B cell (primary cell): ENCODE measurements at regions not wholly inside any gene's neighbourhood (a gene's known extent, or its start where the extent isn't known, plus 50 kb on each side); places are given as distances from the start of the nearest gene placed in this dataset.

Source experiments
- ATAC-seq: fragments of 200-7000 bp; cut with Tn5 transposase; one replicate; pipeline ENCODE4 v1.10.0; 2021; ENCODE audit warnings: low read depth, mild to moderate bottlenecking, moderate number of reproducible peaks, moderate library complexity
- CTCF ChIA-PET: fragments of 350-600 bp; sonication (Branson Sonifier 250); formaldehyde crosslinking; loops from one replicate; lab custom pipeline; 2021; ENCODE audit warnings: antibody characterized with exemption, inconsistent platforms; lab: Charles Lee
- POLR2A ChIA-PET: fragments of 350-600 bp; sonication (Branson Sonifier 250); formaldehyde crosslinking; loops from one replicate; lab custom pipeline; 2021; ENCODE audit warnings: antibody characterized with exemption; lab: Charles Lee
- DNase-seq: peaks from one replicate; pipeline ENCODE4 v3.0.0; 2013
- H2AFZ ChIP-seq: 2 replicates; pipeline ENCODE4 v1.6.1; 2012; ENCODE audit warnings: mild to moderate bottlenecking, low read depth, low read length; ENCODE audit not compliant: insufficient read depth, poor library complexity, severe bottlenecking
- H3K27ac ChIP-seq, 2 donors: 1 replicate in 1 of 2; 2 replicates in 1 of 2; pipeline ENCODE4 v1.5.1; 2012 to 2013; ENCODE audit warnings: low read length in 2 of 2, mild to moderate bottlenecking in 2 of 2, moderate library complexity in 1 of 2
- H3K27me3 ChIP-seq, 4 experiments: fragments of 200-600 bp in 1 of 4; sonication (generic) in 1 of 4; replicated peaks in 1 of 4; 1 replicate in 2 of 4; 2 replicates in 2 of 4; pipeline versions ENCODE4 v1.6.1 to v1.7.0; 2013 to 2016; ENCODE audit warnings: low read length in 3 of 4, mild to moderate bottlenecking in 2 of 4, mixed read lengths in 1 of 4, moderate library complexity in 1 of 4; ENCODE audit not compliant: insufficient read depth in 4 of 4, control insufficient read depth in 3 of 4; ENCODE audit errors: control extremely low read depth in 1 of 4
- H3K36me3 ChIP-seq, 2 experiments: replicated peaks in 1 of 2; 1 replicate in 1 of 2; 2 replicates in 1 of 2; pipeline versions ENCODE4 v1.6.1 to v1.7.1; 2013; ENCODE audit warnings: low read length in 1 of 2; ENCODE audit not compliant: insufficient read depth in 2 of 2, control insufficient read depth in 1 of 2; ENCODE audit errors: control extremely low read depth in 1 of 2, extremely low read depth in 1 of 2
- H3K4me1 ChIP-seq, 2 donors: fragments of 200-600 bp in 1 of 2; sonication (generic) in 1 of 2; 1 replicate in 1 of 2; 2 replicates in 1 of 2; pipeline versions ENCODE4 v1.5.1 to v1.6.1; 2013 to 2017; ENCODE audit warnings: low read length in 2 of 2; ENCODE audit not compliant: control insufficient read depth in 2 of 2, insufficient read depth in 2 of 2
- H3K4me2 ChIP-seq: replicated peaks from 2 replicates; pipeline ENCODE3; 2012; ENCODE audit warnings: mild to moderate bottlenecking, low read depth, low read length; ENCODE audit not compliant: poor library complexity, severe bottlenecking
- H3K4me3 ChIP-seq, 5 experiments: fragments of 200-600 bp in 1 of 5; sonication (generic) in 1 of 5; 1 replicate in 3 of 5; 2 replicates in 2 of 5; pipeline versions ENCODE4 v1.5.1 to v1.7.0; 2011 to 2016; ENCODE audit warnings: low read length in 4 of 5, mild to moderate bottlenecking in 4 of 5, low read depth in 2 of 5, control low read depth in 1 of 5, moderate library complexity in 1 of 5; ENCODE audit not compliant: insufficient read depth in 1 of 5; ENCODE audit errors: control extremely low read depth in 1 of 5, extremely low read depth in 1 of 5
- H3K79me2 ChIP-seq: fragments of 200-600 bp; sonication (generic); one replicate; pipeline ENCODE4 v1.6.0; 2016; ENCODE audit warnings: low read length; ENCODE audit not compliant: control insufficient read depth, insufficient read depth
- H3K9ac ChIP-seq: fragments of 200-600 bp; sonication (generic); 2 replicates; pipeline ENCODE4 v1.6.1; 2017; ENCODE audit warnings: mild to moderate bottlenecking, low read length, moderate library complexity
- H3K9me3 ChIP-seq, 3 donors: one replicate each; pipeline versions ENCODE4 v1.6.1 to v1.7.1; 2013; ENCODE audit warnings: low read length in 2 of 3; ENCODE audit not compliant: control insufficient read depth in 2 of 3, insufficient read depth in 1 of 3; ENCODE audit errors: control extremely low read depth in 1 of 3
- H4K20me1 ChIP-seq: 2 replicates; pipeline ENCODE4 v1.6.0; 2012; ENCODE audit warnings: mild to moderate bottlenecking, low read length; ENCODE audit not compliant: insufficient read depth, control insufficient read depth, poor library complexity, severe bottlenecking
- H3K27ac Mint-ChIP-seq: one replicate; pipeline ENCODE4 v1.8.0; 2021; ENCODE audit warnings: mixed read lengths
- H3K27me3 Mint-ChIP-seq: one replicate; pipeline ENCODE4 v1.8.0; 2021; ENCODE audit warnings: mixed read lengths
- H3K4me1 Mint-ChIP-seq: one replicate; pipeline ENCODE4 v1.8.0; 2021; ENCODE audit warnings: mixed read lengths
- H3K4me3 Mint-ChIP-seq: one replicate; pipeline ENCODE4 v1.8.0; 2021; ENCODE audit warnings: mixed read lengths
- H3K9me3 Mint-ChIP-seq: one replicate; pipeline ENCODE4 v1.8.0; 2022; ENCODE audit warnings: mixed read lengths; ENCODE audit not compliant: insufficient read depth
- EZH2 ChIP-seq: IDR thresholded peaks from 2 replicates; pipeline ENCODE4 v1.6.1; 2012; ENCODE audit warnings: borderline replicate concordance, low read depth, mild to moderate bottlenecking, moderate library complexity, low read length; ENCODE audit not compliant: insufficient read depth, poor library complexity, severe bottlenecking
- WGBS: methylation state at CpG from one replicate; pipeline ENCODE4 v1.1.5; 2013; ENCODE audit warnings: missing lambda C conversion rate; ENCODE audit not compliant: insufficient coverage; 5-methylcytosine and 5-hydroxymethylcytosine counted together
- intact Hi-C: fragments of 100-400 bp; cut with micrococcal nuclease; formaldehyde crosslinking; loops from one replicate; pipeline ENCODE4 v1.10.0; 2022
- TF ChIP-seq, protein P1 (sequence below): fragments of 200-600 bp; IDR thresholded peaks from one replicate; pipeline ENCODE4 v1.8.0; 2022; ENCODE audit warnings: antibody characterized with exemption, mild to moderate bottlenecking

DNA sequence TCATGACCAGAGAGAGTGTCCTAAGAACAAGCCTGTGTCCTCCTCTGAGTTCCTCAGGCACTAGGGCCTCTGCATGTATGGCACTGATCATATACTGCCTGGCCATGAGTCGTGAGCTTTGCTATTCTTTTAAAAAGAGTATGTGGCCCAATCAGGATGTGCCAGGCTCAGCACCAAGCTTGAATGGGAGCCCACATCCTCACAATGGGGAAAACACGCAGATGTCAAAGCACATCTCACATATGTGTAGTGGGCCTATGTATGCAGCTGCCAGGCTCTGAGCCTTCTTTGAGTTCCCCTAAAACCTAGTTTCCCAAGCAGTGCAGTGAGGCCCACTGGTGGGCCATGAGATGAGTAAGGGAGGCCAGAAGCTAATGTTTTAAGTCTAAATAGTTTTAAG lies 69.9 kb upstream of the SLC1A4 start:
- TF ChIP-seq EZH2: no peak
- TF ChIP-seq, protein P1, sequence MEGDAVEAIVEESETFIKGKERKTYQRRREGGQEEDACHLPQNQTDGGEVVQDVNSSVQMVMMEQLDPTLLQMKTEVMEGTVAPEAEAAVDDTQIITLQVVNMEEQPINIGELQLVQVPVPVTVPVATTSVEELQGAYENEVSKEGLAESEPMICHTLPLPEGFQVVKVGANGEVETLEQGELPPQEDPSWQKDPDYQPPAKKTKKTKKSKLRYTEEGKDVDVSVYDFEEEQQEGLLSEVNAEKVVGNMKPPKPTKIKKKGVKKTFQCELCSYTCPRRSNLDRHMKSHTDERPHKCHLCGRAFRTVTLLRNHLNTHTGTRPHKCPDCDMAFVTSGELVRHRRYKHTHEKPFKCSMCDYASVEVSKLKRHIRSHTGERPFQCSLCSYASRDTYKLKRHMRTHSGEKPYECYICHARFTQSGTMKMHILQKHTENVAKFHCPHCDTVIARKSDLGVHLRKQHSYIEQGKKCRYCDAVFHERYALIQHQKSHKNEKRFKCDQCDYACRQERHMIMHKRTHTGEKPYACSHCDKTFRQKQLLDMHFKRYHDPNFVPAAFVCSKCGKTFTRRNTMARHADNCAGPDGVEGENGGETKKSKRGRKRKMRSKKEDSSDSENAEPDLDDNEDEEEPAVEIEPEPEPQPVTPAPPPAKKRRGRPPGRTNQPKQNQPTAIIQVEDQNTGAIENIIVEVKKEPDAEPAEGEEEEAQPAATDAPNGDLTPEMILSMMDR: no peak
- Histone ChIP-seq H3K4me3 (no peak overlapping the region), H3K27me3 (no peaks in the 10 kb centered on the region), H3K4me2 (no peak overlapping the region), H2AFZ (no peak overlapping the region), H4K20me1 (peaks cover 6% of the 10 kb centered on the region), H3K79me2 (peaks cover 60% of the 10 kb centered on the region), H3K9me3 (peaks cover 0 to 5% (median 0%) of the 10 kb centered on the region in 3 donors), H3K9ac (no peak overlapping the region), H3K4me1 (peaks cover 59 to 71% of the 10 kb centered on the region in 2 donors), H3K27ac (peak overlapping the region in 1 of 2 donors; percentile 9), H3K36me3 (peaks cover 3 to 12% of the 10 kb centered on the region in 2 experiments)
- no peak for DNase-seq
- intact Hi-C loops: loop anchor here (5.0 kb wide), 2 partner anchors 248 to 272 kb away; no protein-coding TSS in a partner anchor
- 75% methylated on average over 1 of the region's 2 CpGs for WGBS
- ATAC-seq: no peak
- ChIA-PET POLR2A (interaction anchor here (1.9 kb wide), 1 partner anchor 13 kb away, joined by 12 read pairs; no protein-coding TSS in a partner anchor), CTCF (interaction anchor here (1.3 to 13.1 kb wide), 10 partner anchors 9 to 135 kb away, joined by 3 to 360 read pairs (median 46); partner anchors contain the start of genes CEP68 and SLC1A4)
- Mint-ChIP-seq H3K4me1 (peaks cover 68% of the 10 kb centered on the region), H3K9me3 (no peaks in the 10 kb centered on the region), H3K27ac (peak overlapping the region; percentile 75), H3K27me3 (no peaks in the 10 kb centered on the region), H3K4me3 (peak overlapping the region; percentile 93)
